ENCODE measurements at regions not wholly inside any gene's neighbourhood (a gene's known extent, or its start where the extent isn't known, plus 50 kb on each side); places are given as distances from the start of the nearest gene placed in this dataset.

- no TSS peak for BruUV-seq (replicated peaks)
- Histone ChIP-seq H4K20me1 (ENCODE audit: insufficient read depth) (no peaks in the 10 kb centered on the region), H3K4me1 (ENCODE audit: control insufficient read depth in 1 of 2, insufficient read depth in 2 of 2, low read length in 2 of 2) (no peaks in the 10 kb centered on the region), H3K27ac (ENCODE audit: low read depth, low read length) (no peak overlapping the region), H3K4me3 (replicated peaks in 1 of 2; ENCODE audit: low read depth in 1 of 2, low read length in 2 of 2) (no peak overlapping the region), H3K27me3 (ENCODE audit: insufficient read depth, low read length) (no peaks in the 10 kb centered on the region), H3K36me3 (ENCODE audit: control insufficient read depth in 1 of 2, insufficient read depth in 2 of 2, low read length in 2 of 2) (no peaks in the 10 kb centered on the region), H3K9me3 (ENCODE audit: control insufficient read depth in 1 of 2, insufficient read depth in 1 of 2, low read depth in 1 of 2, low read length in 2 of 2) (no peaks in the 10 kb centered on the region), H2AFZ (ENCODE audit: low read depth, low read length, poor library complexity, severe bottlenecking) (no peak overlapping the region), H3K9me2 (ENCODE audit: insufficient read depth) (no peaks in the 10 kb centered on the region), H3K9ac (ENCODE audit: low read length) (no peak overlapping the region), H3K4me2 (ENCODE audit: low read length) (no peak overlapping the region), H3K79me2 (ENCODE audit: insufficient read depth, low read length) (no peaks in the 10 kb centered on the region)
- ChIA-PET POLR2A (no interaction called here), CTCF (no interaction called here), RAD21 (ENCODE audit: low non-redundant PET in 1 of 2, low total read pairs in 2 of 2, uncharacterized antibody in 2 of 2, unreplicated experiment in 2 of 2) (no interaction called here)
- intact Hi-C loops (cut with micrococcal nuclease), result no loop called here
- ATAC-seq, result no peak
- TF ChIP-seq RAD21 (IDR thresholded peaks at IDR 0.05; ENCODE audit: low read depth), result no peak
- no peak for DNase-seq (ENCODE audit: low read depth, low spot score)
Observed at GRCh38 chr5:96189987-96190386, 228.3 kb upstream of the ELL2 start.

- Histone ChIP-seq H3K9me3 (ENCODE audit: control insufficient read depth in 1 of 2, insufficient read depth in 1 of 2, low read depth in 1 of 2, low read length in 2 of 2) (no peaks in the 10 kb centered on the region), H3K4me2 (ENCODE audit: low read length) (no peak overlapping the region), H3K27me3 (ENCODE audit: insufficient read depth, low read length) (no peaks in the 10 kb centered on the region), H3K27ac (ENCODE audit: low read depth, low read length) (no peak overlapping the region), H3K79me2 (ENCODE audit: insufficient read depth, low read length) (no peaks in the 10 kb centered on the region), H3K9me2 (ENCODE audit: insufficient read depth) (no peaks in the 10 kb centered on the region), H3K9ac (ENCODE audit: low read length) (no peak overlapping the region), H2AFZ (ENCODE audit: low read depth, low read length, poor library complexity, severe bottlenecking) (no peak overlapping the region), H3K36me3 (ENCODE audit: control insufficient read depth in 1 of 2, insufficient read depth in 2 of 2, low read length in 2 of 2) (no peaks in the 10 kb centered on the region), H4K20me1 (ENCODE audit: insufficient read depth) (no peaks in the 10 kb centered on the region), H3K4me3 (replicated peaks in 1 of 2; ENCODE audit: low read depth in 1 of 2, low read length in 2 of 2) (no peak overlapping the region), H3K4me1 (ENCODE audit: control insufficient read depth in 1 of 2, insufficient read depth in 2 of 2, low read length in 2 of 2) (no peaks in the 10 kb centered on the region)
- TF ChIP-seq RAD21 (IDR thresholded peaks at IDR 0.05; ENCODE audit: low read depth), result no peak
- no peak for TF ChIP-seq CEBPB (IDR thresholded peaks at IDR 0.05; ENCODE audit: low read depth)
- no peak for TF ChIP-seq CTCF (IDR thresholded peaks at IDR 0.05 in 2 of 3, conservative IDR thresholded peaks at IDR 0.05 in 1 of 3; ENCODE audit: borderline replicate concordance in 1 of 3, insufficient read depth in 1 of 3, low read depth in 2 of 3, low read length in 2 of 3)
- TF ChIP-seq JUND (IDR thresholded peaks at IDR 0.05), result no peak
- TF ChIP-seq SRF (IDR thresholded peaks at IDR 0.05; ENCODE audit: low read depth), result no peak
- TF ChIP-seq EGR1 (IDR thresholded peaks at IDR 0.05; ENCODE audit: low read depth), result no peak
- no peak for TF ChIP-seq REST (IDR thresholded peaks at IDR 0.05; ENCODE audit: low read depth)
- no peak for TF ChIP-seq ZNF274 (IDR thresholded peaks at IDR 0.05; ENCODE audit: low read depth, low read length)
- no peak for TF ChIP-seq POLR2A (IDR thresholded peaks at IDR 0.05; ENCODE audit: borderline replicate concordance, extremely low read depth, insufficient read depth, insufficient read length)
- BruUV-seq (replicated peaks), result no TSS peak
- DNase-seq (ENCODE audit: low read depth, low spot score), result no peak
- intact Hi-C loops (cut with micrococcal nuclease), result no loop called here
- ChIA-PET CTCF (no interaction called here), POLR2A (no interaction called here), RAD21 (ENCODE audit: low non-redundant PET in 1 of 2, low total read pairs in 2 of 2, uncharacterized antibody in 2 of 2, unreplicated experiment in 2 of 2) (no interaction called here)
- no peak for ATAC-seq
Observed at GRCh38 chr5:96189028-96189826, 227.6 kb upstream of the ELL2 start.

Measured in HCT116 (cell line).